Lung (tissue), 11 donors: ENCODE measurements at regions not wholly inside any gene's neighbourhood (a gene's known extent, or its start where the extent isn't known, plus 50 kb on each side); places are given as distances from the start of the nearest gene placed in this dataset.

Experiments
- ATAC-seq: fragments of 200-7000 bp; cut with Tn5 transposase; one replicate; pipeline ENCODE4 v1.9.1; 2020; ENCODE audit warnings: moderate number of reproducible peaks; ENCODE audit not compliant: insufficient read depth, low FRiP score
- DNase-seq, 3 donors: peaks; one replicate each; pipeline ENCODE4 v3.0.0-alpha.2; 2013 to 2017
- H3K27ac ChIP-seq, 2 donors: one replicate each; pipeline ENCODE4 v1.5.1; 2013; ENCODE audit warnings: mild to moderate bottlenecking in 2 of 2, moderate library complexity in 2 of 2, control low read depth in 1 of 2, inconsistent platforms in 1 of 2, low read depth in 1 of 2, low read length in 1 of 2
- H3K27me3 ChIP-seq, 3 donors: one replicate each; pipeline ENCODE4 v1.5.1; 2013; ENCODE audit warnings: low read length in 2 of 3; ENCODE audit not compliant: control insufficient read depth in 3 of 3, insufficient read depth in 3 of 3
- H3K36me3 ChIP-seq, 4 donors: one replicate each; pipeline ENCODE4 v1.5.1; 2013; ENCODE audit warnings: low read length in 4 of 4, mild to moderate bottlenecking in 1 of 4, moderate library complexity in 1 of 4; ENCODE audit not compliant: control insufficient read depth in 4 of 4, insufficient read depth in 4 of 4
- H3K4me1 ChIP-seq, 5 donors: one replicate each; pipeline ENCODE4 v1.5.1; 2013; ENCODE audit warnings: low read length in 5 of 5, mild to moderate bottlenecking in 2 of 5, moderate library complexity in 1 of 5; ENCODE audit not compliant: control insufficient read depth in 5 of 5, insufficient read depth in 5 of 5
- H3K4me3 ChIP-seq: one replicate; pipeline ENCODE4 v1.5.1; 2013; ENCODE audit warnings: mild to moderate bottlenecking, control low read depth, moderate library complexity
- H3K9ac ChIP-seq, 2 donors: one replicate each; pipeline ENCODE4 v1.5.1; 2013; ENCODE audit warnings: low read length in 2 of 2, control low read depth in 1 of 2; ENCODE audit not compliant: insufficient read depth in 1 of 2
- H3K9me3 ChIP-seq, 4 donors: one replicate each; pipeline ENCODE4 v1.5.1; 2013; ENCODE audit warnings: low read length in 3 of 4, mild to moderate bottlenecking in 1 of 4, moderate library complexity in 1 of 4; ENCODE audit not compliant: control insufficient read depth in 4 of 4, insufficient read depth in 3 of 4
- CTCF ChIP-seq: IDR thresholded peaks from 2 replicates; pipeline ENCODE4 v1.5.1; 2012; ENCODE audit warnings: mild to moderate bottlenecking; ENCODE audit errors: control extremely low read depth, extremely low read depth
- WGBS, 2 donors: extraction: QIAGEN DNeasy Blood & Tissue Kit; methylation state at CpG; one replicate each; pipeline ENCODE4 v1.1.7; 2013; 5-methylcytosine and 5-hydroxymethylcytosine counted together
- donor health status: control.
- donor health status: control.
- donor health status: Bipolar disorder and iron deficiency.
- donor health status: healthy.
- donor health status: DM: yes; HTN: yes; CAD: no.

- ATAC-seq, result no peak
- no peaks in the 10 kb centered on the region for H3K36me3 ChIP-seq
- H3K4me3 ChIP-seq, result no peak overlapping the region
- no peaks in the 10 kb centered on the region for H3K27me3 ChIP-seq
- H3K9ac ChIP-seq, result no peak overlapping the region
- no peak for DNase-seq
- no peak for TF ChIP-seq CTCF
- H3K9me3 ChIP-seq, result no peaks in the 10 kb centered on the region
- H3K4me1 ChIP-seq, result no peaks in the 10 kb centered on the region
- 87 to 92% methylated on average over 5 of the region's 5 CpGs for WGBS, 2 donors
- no peak overlapping the region for H3K27ac ChIP-seq
These were observed 81.2 kb upstream of the GOLGA8J start for GRCh38 chr15:30001602-30002001.

GRCh38 chr15:29998033-29998432 lies 84.7 kb upstream of the GOLGA8J start:
- H3K27me3 ChIP-seq, result no peaks in the 10 kb centered on the region
- 77% methylated on average over 2 of the region's 2 CpGs for WGBS, 2 donors
- no peaks in the 10 kb centered on the region for H3K4me1 ChIP-seq
- H3K9ac ChIP-seq, result no peak overlapping the region
- no peak for DNase-seq
- no peak overlapping the region for H3K27ac ChIP-seq
- no peaks in the 10 kb centered on the region for H3K36me3 ChIP-seq
- H3K4me3 ChIP-seq, result no peak overlapping the region
- TF ChIP-seq CTCF, result no peak
- no peaks in the 10 kb centered on the region for H3K9me3 ChIP-seq
- no peak for ATAC-seq

- no peaks in the 10 kb centered on the region for H3K27me3 ChIP-seq
- WGBS, 2 donors, result 95 to 96% methylated on average over 6 of the region's 6 CpGs
- H3K27ac ChIP-seq, result no peak overlapping the region
- H3K4me1 ChIP-seq, result no peaks in the 10 kb centered on the region
- no peaks in the 10 kb centered on the region for H3K9me3 ChIP-seq
- DNase-seq (no peak), ATAC-seq (no peak)
- no peaks in the 10 kb centered on the region for H3K36me3 ChIP-seq
- TF ChIP-seq CTCF, result no peak
- H3K4me3 ChIP-seq, result no peak overlapping the region
- no peak overlapping the region for H3K9ac ChIP-seq
These were observed 85.3 kb upstream of the GOLGA8J start for GRCh38 chr15:29997499-29997898.

GRCh38 chr15:29994284-29994683 lies 88.5 kb upstream of the GOLGA8J start:
- Histone ChIP-seq H3K9ac (no peak overlapping the region), H3K4me1 (no peaks in the 10 kb centered on the region), H3K27me3 (no peaks in the 10 kb centered on the region), H3K27ac (no peak overlapping the region), H3K9me3 (no peaks in the 10 kb centered on the region), H3K4me3 (no peak overlapping the region), H3K36me3 (no peaks in the 10 kb centered on the region)
- 91% methylated on average over 5 of the region's 5 CpGs for WGBS, 2 donors
- no peak for ATAC-seq
- DNase-seq, result no peak
- TF ChIP-seq CTCF, result no peak
